OCI-LY1 (cell line): ENCODE measurements at regions not wholly inside any gene's neighbourhood (a gene's known extent, or its start where the extent isn't known, plus 50 kb on each side); places are given as distances from the start of the nearest gene placed in this dataset.

Source experiments
- CTCF ChIP-seq: fragments of 200-600 bp; sonication (generic), shearing (Covaris generic); IDR thresholded peaks from 2 replicates; pipeline ENCODE4 v1.5.1; 2017; ENCODE audit warnings: mild to moderate bottlenecking, antibody characterized with exemption, low read length, moderate library complexity, mixed read lengths
- EZH2 ChIP-seq: fragments of 200-600 bp; sonication (generic), shearing (Covaris generic); IDR thresholded peaks from 2 replicates; pipeline ENCODE4 v1.8.0; 2017; ENCODE audit warnings: borderline replicate concordance, mixed run types, mild to moderate bottlenecking, antibody characterized with exemption, low read length, moderate library complexity, mixed read lengths

DNA sequence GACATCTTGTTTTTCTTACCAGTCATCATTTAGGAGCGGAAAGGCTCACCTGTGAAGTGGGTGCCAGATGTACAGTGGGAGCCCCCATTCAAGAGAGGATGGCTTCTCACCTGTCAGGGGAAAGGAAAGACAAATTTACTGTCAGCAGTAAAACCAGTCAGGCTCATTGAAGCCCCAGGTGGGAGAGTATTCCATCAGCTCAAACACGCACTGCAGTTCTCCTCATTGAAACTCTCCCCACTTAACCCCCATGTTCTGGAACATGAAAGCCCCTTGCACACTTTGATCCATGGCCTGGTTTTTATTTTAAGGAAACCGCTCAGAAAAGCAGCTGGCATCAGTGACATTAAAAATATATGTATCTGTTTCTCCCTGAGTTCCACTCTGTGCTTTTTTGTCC, 401.1 kb upstream of the ZNF507 start:
- TF ChIP-seq CTCF (no peak), EZH2 (no peak)
